ENCODE measurements at regions not wholly inside any gene's neighbourhood (a gene's known extent, or its start where the extent isn't known, plus 50 kb on each side); places are given as distances from the start of the nearest gene placed in this dataset.

GRCh38 chr11:33476945-33477606 lies 219.9 kb downstream of the HIPK3 start:
- no peak overlapping the region for H3K4me3 ChIP-seq
- TF ChIP-seq CTCF (IDR thresholded peaks at IDR 0.05) (no peak), POLR2A (IDR thresholded peaks at IDR 0.05) (no peak)
- no peaks in the 10 kb centered on the region for H3K9me3 ChIP-seq
- DNase-seq, result no peak
- no peaks in the 10 kb centered on the region for H3K27me3 ChIP-seq
- no peaks in the 10 kb centered on the region for H3K4me1 ChIP-seq
- no peak overlapping the region for H3K27ac ChIP-seq
- H3K36me3 ChIP-seq, result no peaks in the 10 kb centered on the region

- H3K27ac ChIP-seq, result no peak overlapping the region
- no peak for DNase-seq
These were observed 218.8 kb downstream of the HIPK3 start for GRCh38 chr11:33475993-33476392.

GRCh38 chr11:33474866-33475265 lies 217.7 kb downstream of the HIPK3 start:
- H3K9me3 ChIP-seq, result no peaks in the 10 kb centered on the region
- TF ChIP-seq POLR2A (IDR thresholded peaks at IDR 0.05), result no peak
- no peak for TF ChIP-seq CTCF (IDR thresholded peaks at IDR 0.05)
- no peak for DNase-seq
- no peaks in the 10 kb centered on the region for H3K36me3 ChIP-seq
- no peaks in the 10 kb centered on the region for H3K27me3 ChIP-seq
- no peaks in the 10 kb centered on the region for H3K4me1 ChIP-seq
- H3K27ac ChIP-seq, result no peak overlapping the region
- H3K4me3 ChIP-seq, result no peak overlapping the region

More at GRCh38 chr11:33475993-33476392, 218.8 kb downstream of the HIPK3 start:
- no peaks in the 10 kb centered on the region for H3K4me1 ChIP-seq
- TF ChIP-seq CTCF (IDR thresholded peaks at IDR 0.05) (no peak), POLR2A (IDR thresholded peaks at IDR 0.05) (no peak)
- no peaks in the 10 kb centered on the region for H3K9me3 ChIP-seq
- H3K36me3 ChIP-seq, result no peaks in the 10 kb centered on the region
- no peaks in the 10 kb centered on the region for H3K27me3 ChIP-seq
- H3K4me3 ChIP-seq, result no peak overlapping the region

GRCh38 chr11:33471541-33471940 lies 214.4 kb downstream of the HIPK3 start:
- Histone ChIP-seq H3K36me3 (no peaks in the 10 kb centered on the region), H3K4me1 (no peaks in the 10 kb centered on the region), H3K27me3 (no peaks in the 10 kb centered on the region), H3K4me3 (no peak overlapping the region), H3K9me3 (no peaks in the 10 kb centered on the region), H3K27ac (no peak overlapping the region)
- no peak for DNase-seq
- TF ChIP-seq CTCF (IDR thresholded peaks at IDR 0.05), result no peak
- no peak for TF ChIP-seq POLR2A (IDR thresholded peaks at IDR 0.05)

- DNase-seq, result no peak
- H3K4me1 ChIP-seq, result no peaks in the 10 kb centered on the region
- TF ChIP-seq POLR2A (IDR thresholded peaks at IDR 0.05), result no peak
- no peak for TF ChIP-seq CTCF (IDR thresholded peaks at IDR 0.05)
- no peaks in the 10 kb centered on the region for H3K36me3 ChIP-seq
- no peak overlapping the region for H3K27ac ChIP-seq
- H3K9me3 ChIP-seq, result no peaks in the 10 kb centered on the region
- H3K4me3 ChIP-seq, result no peak overlapping the region
- H3K27me3 ChIP-seq, result no peaks in the 10 kb centered on the region
These were observed 210.8 kb downstream of the HIPK3 start for GRCh38 chr11:33467966-33468365.

GRCh38 chr11:33463059-33463458 lies 205.9 kb downstream of the HIPK3 start:
- H3K4me1 ChIP-seq, result no peaks in the 10 kb centered on the region
- H3K4me3 ChIP-seq, result no peak overlapping the region
- no peak for TF ChIP-seq CTCF (IDR thresholded peaks at IDR 0.05)
- no peak for TF ChIP-seq POLR2A (IDR thresholded peaks at IDR 0.05)
- no peak overlapping the region for H3K27ac ChIP-seq
- no peaks in the 10 kb centered on the region for H3K36me3 ChIP-seq
- no peaks in the 10 kb centered on the region for H3K9me3 ChIP-seq
- DNase-seq, result no peak
- no peaks in the 10 kb centered on the region for H3K27me3 ChIP-seq
